ENCODE measurements at regions not wholly inside any gene's neighbourhood (a gene's known extent, or its start where the extent isn't known, plus 50 kb on each side); places are given as distances from the start of the nearest gene placed in this dataset.

DNA sequence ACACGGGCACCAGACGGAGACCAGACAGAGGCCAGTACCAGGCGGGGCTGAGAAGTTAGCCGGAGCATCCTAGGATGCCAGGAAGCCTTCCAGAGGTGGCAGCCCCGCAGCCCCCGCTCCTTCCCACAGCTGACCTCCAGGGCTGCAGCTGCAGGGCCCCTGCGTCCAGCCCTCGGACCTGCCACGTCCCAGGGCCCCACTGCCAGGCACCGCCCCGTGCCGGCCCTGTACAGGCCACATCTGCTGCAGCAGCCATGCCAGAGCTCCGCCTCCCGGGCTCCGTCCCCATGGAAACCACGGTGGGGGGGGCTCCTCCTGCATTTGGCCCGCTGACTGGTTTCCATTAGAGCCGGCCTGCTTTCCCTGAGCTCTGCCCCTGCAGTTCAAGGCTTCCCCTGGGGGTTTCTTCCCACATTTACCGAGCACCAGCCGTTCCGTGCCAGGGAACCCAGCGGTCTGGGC is 62.5 kb upstream of the PPARA start:
- intact Hi-C loops (cut with DNase I), result no loop called here
- H3K27me3 ChIP-seq, result no peaks in the 10 kb centered on the region
- no peak overlapping the region for H3K4me3 ChIP-seq (replicated peaks in 1 of 3)
- DNase-seq, result peak; percentile 43 to 52
- H3K9me3 ChIP-seq, result no peaks in the 10 kb centered on the region
- no peaks in the 10 kb centered on the region for H3K36me3 ChIP-seq
- peaks cover 47 to 84% of the 10 kb centered on the region in 2 donors for H3K4me1 ChIP-seq
- WGBS, 2 donors, result 43 to 52% methylated on average over 4 to 10 of the region's 22 CpGs
- H3K27ac ChIP-seq, result peak overlapping the region; percentile 56 to 97 (median 97)
- TF ChIP-seq POLR2A (IDR thresholded peaks at IDR 0.05) (peak in 1 of 2 donors; percentile 28), CTCF (IDR thresholded peaks at IDR 0.05) (no peak)

GRCh38 chr22:46088541-46089311 is 61.6 kb upstream of the PPARA start:
- intact Hi-C loops (cut with DNase I), result no loop called here
- WGBS, 2 donors, result 37 to 77% methylated on average over 13 to 25 of the region's 25 CpGs

DNA sequence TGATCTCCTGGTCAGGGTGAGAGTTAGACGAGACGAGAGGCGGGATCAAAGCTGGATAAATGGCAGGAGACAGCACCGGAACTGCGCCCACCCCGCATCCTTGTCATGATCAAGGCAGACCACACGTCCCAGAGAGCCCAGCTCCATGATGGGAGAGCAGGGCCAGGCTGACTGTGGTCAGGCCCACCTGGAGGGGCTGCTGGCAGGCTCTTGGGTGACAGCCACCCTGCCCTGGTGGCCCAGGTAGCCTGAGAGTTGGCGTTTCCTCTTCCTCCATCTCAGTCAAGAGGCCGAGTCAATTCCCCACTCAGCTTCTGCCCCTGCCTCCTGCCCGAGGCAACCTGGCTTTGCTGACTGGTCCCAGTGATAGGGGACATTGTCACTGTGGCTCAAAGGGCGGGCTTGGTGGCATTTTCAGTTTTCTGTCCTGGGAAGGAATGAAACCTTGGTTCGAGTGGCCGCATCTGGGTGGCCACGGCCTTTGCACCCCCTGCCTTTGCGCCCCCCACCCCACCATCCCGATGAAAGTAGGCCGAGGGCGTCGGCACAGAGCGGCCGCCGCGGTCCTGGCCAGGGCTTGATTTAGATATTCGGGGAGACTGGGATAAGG is 60.8 kb upstream of the PPARA start:
- Histone ChIP-seq H3K27ac (peak overlapping the region; percentile 30 to 97 (median 97)), H3K27me3 (no peaks in the 10 kb centered on the region), H3K36me3 (peaks cover 0 to 2% of the 10 kb centered on the region in 2 donors), H3K9me3 (no peaks in the 10 kb centered on the region), H3K4me3 (replicated peaks in 1 of 3) (no peak overlapping the region), H3K4me1 (peaks cover 41 to 91% of the 10 kb centered on the region in 2 donors)
- 80 to 87% methylated on average over 22 of the region's 24 CpGs for WGBS, 2 donors
- intact Hi-C loops (cut with DNase I), result no loop called here
- no peak for DNase-seq
- TF ChIP-seq CTCF (IDR thresholded peaks at IDR 0.05), result no peak

More at GRCh38 chr22:46088541-46089311, 61.6 kb upstream of the PPARA start:
- Histone ChIP-seq H3K36me3 (peaks cover 0 to 2% of the 10 kb centered on the region in 2 donors), H3K27ac (peak overlapping the region; percentile 56 to 97 (median 97)), H3K9me3 (no peaks in the 10 kb centered on the region), H3K27me3 (no peaks in the 10 kb centered on the region), H3K4me1 (peaks cover 47 to 90% of the 10 kb centered on the region in 2 donors), H3K4me3 (replicated peaks in 1 of 3) (peak overlapping the region in 1 of 3 donors; percentile 2)
- TF ChIP-seq CTCF (IDR thresholded peaks at IDR 0.05) (no peak), POLR2A (IDR thresholded peaks at IDR 0.05) (no peak)
- no peak for DNase-seq

DNA sequence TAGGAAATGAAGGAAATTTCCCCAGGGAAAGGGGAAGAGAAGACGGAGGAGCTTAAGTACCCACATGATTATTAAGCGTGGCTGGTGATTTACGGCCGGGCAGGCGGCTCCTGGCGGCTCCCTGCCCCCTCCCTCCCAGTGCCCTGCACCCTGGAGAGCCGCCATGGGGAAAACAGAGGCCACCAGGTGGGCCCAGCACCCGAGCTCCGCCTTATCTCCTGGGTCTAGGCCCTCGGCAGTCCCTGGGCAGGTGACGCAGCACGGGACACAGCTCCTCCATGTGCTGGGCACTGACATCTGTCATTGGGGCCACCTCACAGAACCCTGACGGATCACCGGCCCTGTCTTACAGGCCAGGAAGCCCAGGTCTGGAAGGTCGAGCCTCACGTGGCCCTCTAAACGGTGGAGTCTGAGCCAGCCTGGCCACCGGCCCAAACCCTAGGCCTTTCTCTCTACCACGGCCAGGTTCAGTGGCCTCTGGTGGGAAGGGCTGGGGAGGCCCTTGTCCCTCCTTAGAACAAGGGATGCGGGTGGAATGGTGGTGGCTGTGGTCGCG is 60.2 kb upstream of the PPARA start:
- H3K27ac ChIP-seq, result peak overlapping the region; percentile 30 to 97 (median 97)
- peak; percentile 30 to 32 for DNase-seq
- no peaks in the 10 kb centered on the region for H3K27me3 ChIP-seq
- no peaks in the 10 kb centered on the region for H3K9me3 ChIP-seq
- no peak for TF ChIP-seq POLR2A (IDR thresholded peaks at IDR 0.05)
- no peak for TF ChIP-seq CTCF (IDR thresholded peaks at IDR 0.05)
- intact Hi-C loops (cut with DNase I), result no loop called here
- H3K4me1 ChIP-seq, result peaks cover 35 to 91% of the 10 kb centered on the region in 2 donors
- 73 to 85% methylated on average over 15 to 22 of the region's 22 CpGs for WGBS, 2 donors
- no peak overlapping the region for H3K4me3 ChIP-seq (replicated peaks in 1 of 3)
- peaks cover 0 to 2% of the 10 kb centered on the region in 2 donors for H3K36me3 ChIP-seq

Measured in thyroid gland (tissue), 4 donors.